ENCODE measurements at regions not wholly inside any gene's neighbourhood (a gene's known extent, or its start where the extent isn't known, plus 50 kb on each side); places are given as distances from the start of the nearest gene placed in this dataset.

DNA sequence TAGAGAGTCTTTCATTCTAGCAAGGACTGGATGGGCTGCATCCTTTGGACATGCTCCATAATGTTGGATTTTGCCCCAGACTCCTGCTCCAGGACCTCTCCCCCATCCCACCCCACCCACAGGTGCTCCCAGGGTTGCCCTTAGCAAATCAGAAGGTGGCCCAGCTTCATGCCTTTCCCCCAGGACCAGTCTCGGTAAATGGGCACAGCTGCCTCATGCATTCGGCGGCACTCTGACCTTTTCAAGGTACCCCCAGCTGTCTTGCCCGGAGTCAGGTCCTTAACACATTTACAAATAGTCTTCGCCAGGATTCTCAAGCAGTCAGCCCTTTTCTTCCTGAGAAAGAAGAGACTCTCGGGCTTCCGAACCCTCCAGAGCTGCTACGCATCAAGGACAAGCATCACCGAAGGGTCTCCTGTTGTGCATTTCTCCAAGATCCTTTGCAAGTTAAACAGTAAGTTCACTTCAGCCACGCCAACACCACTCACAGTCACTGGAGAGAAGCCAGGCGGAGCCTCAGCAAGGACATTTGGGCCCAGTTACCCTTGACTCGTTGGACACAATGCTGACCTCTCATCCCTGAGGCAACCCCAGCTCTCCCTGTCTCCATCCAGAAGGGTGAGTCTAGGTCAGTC, 287.8 kb downstream of the FAM43A start:
- no peak for DNase-seq

DNA sequence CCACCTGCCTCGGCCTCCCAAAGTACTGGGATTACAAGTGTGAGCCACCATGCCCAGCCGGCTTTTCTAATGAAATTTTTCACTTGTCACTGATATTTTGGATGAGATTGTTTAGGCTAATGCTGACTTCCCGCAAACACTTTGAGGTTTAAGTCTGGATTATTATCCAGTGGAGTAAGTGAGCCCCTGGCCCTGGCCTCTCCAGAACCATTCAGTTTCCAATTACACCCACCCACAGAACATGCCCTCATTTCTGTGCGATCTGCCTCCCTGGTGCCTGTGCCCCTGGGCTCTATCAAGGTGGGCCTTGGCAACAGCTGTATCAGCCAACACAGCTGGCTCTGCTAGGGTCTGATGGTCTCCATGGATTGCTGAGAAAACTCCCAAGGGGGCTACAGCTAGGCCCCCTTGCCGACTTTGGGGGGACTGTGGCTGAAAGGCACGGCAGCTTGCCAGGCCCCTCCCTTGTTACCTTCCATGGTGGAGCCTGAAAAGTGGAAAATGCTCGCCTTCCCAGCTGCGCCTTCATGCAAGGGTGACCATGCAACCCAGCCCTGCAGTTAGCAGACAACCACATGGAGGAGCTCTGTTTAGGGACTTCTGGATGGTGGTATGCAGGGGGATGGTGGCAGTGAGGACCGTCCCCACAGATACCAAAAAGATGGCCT, 288.9 kb downstream of the FAM43A start:
- no peak for DNase-seq

DNA sequence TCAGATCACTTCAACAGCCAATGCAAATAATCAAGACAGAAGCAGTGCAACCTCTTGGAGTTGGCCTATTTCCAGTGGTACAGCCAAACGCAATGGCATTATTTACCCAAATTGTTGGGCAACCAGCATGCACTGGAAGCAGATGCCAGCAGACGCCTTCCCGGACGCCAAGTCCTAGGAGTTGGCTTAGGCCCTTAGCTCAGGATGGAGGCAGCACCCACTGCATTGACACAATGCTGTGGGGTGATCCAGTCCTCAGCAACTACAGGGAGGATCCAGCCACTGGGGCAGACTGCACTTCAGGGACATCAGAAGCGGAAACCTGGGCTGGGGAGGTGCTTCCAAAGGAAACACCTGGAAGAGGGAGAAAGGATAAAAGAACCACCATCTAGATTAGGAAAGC, 290.4 kb downstream of the FAM43A start:
- no peak for DNase-seq

DNA sequence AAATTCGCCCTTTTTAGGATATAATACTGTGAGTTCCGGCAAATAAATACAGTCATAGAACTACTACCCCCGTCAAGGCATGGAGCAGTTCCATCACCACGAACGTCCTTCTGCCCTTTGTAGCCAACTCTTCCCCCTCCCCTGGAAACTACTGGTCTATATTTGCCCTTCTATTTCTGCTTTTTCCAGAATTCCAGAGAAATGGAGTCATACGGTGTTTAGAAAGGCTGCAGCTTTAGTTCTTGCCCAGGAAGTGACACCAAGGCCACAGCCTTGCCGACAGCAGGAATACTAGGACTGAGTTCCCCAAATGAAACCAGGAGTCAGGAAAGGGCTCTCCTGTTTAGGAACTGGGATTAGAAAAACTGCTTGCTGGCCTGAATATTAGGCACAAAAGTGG, 291.2 kb downstream of the FAM43A start:
- DNase-seq, result no peak

DNA sequence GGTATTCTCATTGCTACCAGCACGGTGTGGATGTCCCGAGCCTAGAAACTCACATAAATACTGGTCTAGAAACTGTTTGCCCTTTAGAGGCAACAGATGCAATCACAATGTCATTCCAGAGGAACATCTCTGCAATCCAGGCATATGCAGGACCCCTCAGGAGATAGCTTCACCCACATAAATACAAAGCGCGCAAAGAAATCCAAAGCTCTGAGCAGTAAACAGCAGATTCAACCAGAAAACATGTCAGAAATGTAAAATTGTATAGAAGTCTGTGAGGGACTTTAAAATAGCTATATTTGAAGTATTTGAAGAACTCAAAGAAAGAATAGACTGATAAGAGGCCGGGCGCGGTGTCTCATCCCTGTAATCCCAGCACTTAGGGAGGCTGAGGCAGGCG, 291.7 kb downstream of the FAM43A start:
- DNase-seq, result no peak

DNA sequence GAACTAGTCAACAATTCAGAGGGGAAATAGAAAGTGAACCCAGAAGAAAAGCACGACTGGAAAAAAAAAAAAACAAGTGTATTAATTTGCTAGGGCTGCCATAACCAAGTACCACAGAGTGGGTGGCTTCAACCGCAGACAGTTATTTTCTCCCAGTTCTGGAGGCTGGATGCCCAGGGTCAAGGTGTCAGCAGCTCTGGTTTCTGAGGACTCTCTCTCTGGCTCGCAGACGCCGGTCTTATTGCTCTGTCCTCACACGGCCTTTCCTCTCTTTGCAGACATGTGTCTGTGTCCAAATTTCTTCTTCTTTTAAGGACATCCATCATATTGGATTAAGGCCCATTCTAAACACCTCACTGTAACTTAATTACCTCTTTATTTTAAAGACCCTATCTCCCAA, 291.8 kb downstream of the XXYLT1 start:
- no peak for DNase-seq

DNA sequence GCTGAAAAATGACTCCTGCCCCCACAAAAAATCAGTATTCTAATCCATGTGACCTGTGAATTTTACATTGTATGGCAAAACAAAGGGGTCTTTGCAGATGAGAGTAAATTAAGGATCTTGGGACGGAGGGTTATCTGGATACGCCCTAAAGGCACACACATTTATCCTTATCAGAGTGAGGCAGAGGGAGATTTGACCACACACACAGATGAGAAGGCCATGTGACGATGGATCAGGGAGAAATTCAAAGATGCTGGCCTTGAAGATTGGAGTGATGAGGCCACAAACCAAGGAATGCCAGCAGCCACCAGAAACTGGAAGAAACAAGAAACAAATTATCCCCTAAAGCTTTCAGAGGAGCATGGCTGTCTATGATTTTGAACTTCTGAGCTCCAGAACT, 288.5 kb downstream of the XXYLT1 start:
- no peak for DNase-seq

DNA sequence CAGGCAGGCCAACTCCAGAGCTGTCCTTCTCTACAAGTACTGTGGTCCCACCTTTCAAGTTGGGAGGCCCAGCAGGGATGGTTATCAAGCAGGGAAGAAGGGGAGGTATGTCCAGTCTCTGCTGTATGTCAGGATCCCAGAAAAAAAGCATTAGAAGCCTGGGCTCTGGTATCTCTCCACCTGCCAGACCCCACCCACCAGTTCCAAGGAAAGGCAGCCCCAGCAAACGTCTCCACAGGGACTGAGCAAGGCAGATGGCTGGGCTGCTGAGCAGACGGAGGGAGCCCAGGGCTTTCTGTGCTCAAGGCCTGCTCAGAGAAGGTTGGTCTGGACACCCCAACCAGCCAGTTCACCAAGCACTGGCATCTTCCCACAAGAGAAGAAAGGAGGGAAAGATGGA, 287.8 kb downstream of the XXYLT1 start:
- no peak for DNase-seq

DNA sequence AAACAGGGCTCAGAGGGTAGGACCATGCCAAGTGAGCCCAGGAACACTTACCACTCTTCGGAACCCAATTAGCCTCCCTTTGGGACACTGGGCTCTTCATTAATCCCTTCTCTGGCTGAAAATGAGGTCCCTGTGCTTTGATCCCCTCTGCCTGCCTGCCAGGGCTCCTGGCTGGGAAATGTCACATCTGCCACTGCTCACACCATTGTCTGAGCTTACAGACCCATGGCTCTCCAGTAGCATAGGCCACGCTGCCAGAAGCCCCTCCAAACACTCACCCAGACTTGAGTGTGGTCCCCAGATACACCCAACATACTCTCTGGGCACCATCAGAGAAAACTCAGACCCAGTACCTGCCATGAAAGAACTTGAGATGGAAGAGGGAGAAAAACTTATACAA, 287.3 kb downstream of the XXYLT1 start:
- DNase-seq, result no peak

DNA sequence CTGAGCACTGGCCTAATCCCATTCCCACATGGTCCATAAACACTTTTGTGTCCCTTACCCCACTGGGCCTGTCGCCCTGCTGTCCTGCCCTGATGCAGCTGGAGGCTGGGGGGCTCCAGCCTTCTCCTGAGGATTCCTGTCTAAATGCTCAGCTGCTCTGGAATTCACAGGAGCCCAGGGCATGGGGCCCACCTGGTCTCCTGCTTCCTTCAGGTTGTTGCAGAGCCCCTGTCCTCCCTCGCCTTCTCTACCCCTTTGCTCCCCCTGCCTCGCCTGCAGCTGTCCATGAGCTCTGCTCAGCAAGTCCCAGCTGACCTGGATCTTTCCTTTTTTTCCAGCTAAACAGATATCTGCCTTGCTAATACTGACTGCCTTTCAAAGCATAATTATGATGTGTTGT, 286.9 kb downstream of the XXYLT1 start:
- no peak for DNase-seq

DNA sequence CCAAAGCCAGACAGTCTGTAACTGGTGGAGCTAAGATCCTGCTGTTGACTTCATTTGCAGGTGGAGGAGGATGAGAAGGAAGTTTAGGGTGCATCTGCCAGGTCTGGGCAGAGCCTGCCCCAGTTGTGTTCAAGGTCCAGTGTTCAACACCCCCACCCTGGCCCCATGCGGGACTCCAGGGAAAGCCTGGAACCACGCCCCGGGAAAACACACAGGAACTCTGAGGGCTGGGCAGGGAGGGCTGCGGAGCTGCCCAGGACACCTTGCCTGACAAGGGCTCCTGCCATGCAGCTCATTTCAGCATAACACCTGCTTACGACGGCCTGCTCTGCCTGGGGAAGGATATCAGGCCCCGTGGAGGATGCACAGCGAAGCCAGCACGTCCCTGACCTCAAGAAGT, 286.3 kb downstream of the XXYLT1 start:
- DNase-seq, result no peak

DNA sequence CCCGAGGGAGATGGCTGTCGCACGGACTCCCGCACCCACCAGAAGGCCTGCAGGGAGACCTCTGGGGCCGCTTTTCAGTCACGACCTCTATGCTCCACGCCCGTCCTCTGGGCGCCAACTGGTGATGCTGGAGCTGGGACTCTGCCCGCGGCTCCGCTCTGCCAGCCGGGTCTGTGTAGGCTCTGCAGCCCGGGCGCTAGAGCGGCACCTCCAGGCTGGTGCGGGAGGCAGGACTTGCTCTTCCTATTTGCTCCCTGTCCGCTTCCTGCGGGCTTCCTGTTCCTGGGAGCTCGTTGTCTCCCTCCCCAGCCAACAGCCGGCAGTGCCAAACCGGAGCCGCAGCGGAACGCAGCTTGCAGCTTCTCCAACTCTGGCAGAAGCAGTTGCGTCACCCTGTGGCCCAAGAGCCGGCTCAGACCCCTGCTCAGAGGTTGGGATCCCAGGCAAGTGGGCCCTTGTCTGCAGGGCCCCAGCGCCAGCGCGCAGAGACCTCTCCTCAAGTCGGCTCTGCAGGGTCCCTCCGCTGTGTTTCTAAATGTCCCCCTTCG, 285.9 kb downstream of the XXYLT1 start:
- DNase-seq, result peak; percentile 56

DNA sequence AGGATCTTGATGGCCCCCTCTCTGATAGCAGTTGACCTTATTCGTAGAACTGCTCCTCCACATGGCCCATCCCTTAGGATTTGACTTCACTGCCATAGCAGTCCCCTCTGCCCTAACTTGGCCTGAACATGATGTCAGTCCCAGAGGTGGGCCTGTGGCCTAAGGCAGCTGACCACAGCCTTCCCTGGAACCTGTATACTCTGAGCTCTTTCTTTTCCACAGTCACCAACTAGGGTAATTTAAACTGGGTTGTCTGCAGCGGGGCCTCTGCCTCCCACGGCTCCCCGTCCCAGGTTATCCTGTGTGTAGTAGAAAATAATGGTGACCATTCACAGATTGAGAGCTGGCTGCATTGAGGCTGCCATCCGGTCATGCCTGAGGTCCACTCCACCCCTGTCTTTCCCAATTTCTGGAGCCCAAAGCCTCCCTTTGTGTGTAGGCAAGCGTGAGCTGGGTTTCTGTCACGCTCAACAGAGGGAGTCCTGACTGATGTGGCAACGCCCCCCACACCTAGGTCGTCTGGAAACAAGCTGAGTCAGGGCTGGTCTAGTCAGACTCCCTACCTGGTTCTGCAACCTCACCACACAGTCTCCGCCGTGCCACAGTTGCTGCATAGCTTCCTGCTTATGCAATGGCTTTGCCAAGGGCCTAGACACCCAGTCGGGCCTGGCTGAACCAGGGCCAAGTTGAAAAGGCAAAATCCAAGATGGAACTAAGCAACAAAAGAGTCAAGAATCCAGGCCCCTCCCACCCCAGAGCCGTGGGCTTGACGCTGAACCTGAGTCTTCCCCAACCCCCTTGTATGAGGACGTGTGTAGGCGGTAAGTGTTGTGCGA, 284.5 kb downstream of the XXYLT1 start:
- no peak for DNase-seq

DNA sequence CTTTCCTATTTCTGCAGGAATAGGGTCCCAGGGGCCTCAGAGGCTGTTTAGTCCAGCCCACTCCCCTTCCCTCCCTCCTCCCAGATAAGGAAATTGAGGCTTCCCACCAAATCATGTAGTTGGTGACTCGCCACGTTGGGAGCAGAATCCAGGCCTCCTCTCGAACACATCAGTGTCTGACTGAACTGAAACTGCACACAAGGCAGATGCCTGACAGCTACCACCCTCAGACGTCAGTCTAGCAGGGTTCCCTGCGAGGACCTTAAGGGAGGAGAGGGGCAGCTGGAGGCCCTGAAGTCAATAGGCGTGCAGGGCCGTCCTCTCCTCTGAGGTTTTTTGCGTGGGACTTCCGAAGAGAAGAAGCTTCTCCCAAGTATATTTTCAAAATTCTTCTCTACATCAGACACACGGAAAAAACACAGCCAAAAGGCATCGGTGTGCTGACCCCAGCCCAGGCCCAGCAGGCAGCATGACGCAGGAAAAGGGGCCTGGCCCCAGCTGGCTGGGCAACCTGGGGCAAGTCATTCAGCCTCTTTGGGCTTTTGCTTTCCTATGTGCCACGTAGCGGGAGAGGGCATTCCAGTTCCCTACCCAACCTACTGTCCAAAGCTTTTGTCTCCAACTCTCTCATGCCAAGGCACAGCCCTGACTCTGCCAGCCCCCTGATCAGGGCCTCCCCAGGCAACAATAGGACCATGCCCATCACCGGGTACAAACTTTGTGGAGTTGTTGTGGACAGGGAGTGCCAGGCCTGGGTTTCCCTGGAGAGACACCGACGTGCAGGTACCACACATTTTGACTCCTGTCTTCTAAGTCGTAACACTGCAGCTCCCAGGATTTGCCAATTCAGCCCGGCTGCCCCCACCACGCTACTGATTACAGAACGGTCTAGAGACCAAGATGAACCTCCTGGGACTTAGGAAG, 283.1 kb downstream of the XXYLT1 start:
- no peak for DNase-seq

DNA sequence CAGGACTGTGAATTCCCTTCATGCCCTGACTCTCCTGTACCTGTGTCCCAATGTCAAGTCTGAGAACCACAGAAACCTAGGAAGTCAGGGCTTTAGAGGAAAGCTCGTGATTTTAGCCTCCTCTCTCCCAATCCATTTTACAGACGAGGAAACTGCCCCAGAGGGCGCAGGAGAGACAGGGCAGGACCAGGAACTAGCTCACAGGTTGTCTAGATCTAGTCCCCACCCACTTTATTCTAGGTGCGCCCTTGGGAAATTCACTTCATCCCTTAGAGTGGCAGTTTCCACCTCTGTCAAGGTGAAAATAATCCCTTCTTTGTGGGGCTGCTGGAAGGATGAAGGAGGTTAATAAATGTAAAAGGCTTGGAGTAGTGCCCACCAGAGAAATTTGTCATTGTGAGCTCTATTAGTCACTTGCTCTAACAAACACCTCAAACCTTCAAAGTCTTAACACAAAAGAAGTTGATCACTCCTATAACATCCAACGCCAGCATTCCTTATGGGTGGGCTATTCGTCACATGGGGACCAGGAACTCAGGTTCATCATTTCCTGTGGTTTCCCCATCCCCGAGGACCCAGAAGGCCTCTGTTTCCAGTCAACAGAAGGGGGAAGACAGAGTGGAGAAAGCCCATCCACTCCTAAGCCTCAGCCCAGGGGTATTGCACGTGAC, 282.3 kb downstream of the XXYLT1 start:
- DNase-seq, result no peak

DNA sequence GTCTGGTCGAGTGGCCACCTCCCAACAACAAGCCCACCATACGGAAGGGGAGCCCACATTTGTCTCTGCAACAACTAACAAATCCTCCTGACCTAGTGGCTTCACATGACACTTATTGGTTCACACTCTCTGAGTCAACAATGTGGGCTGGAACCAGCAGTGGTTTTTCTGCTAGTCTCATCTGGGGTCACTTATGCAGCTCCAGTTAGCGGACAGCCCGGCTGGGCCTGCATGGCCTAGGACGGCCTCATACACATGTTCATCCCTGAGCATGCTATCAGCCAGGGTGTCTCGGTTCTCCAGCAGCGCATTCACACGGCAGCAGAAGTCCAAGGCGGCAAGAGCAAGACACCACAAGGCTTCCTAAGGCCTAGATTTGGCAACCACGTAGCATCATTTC, 281.7 kb downstream of the XXYLT1 start:
- DNase-seq, result no peak

DNA sequence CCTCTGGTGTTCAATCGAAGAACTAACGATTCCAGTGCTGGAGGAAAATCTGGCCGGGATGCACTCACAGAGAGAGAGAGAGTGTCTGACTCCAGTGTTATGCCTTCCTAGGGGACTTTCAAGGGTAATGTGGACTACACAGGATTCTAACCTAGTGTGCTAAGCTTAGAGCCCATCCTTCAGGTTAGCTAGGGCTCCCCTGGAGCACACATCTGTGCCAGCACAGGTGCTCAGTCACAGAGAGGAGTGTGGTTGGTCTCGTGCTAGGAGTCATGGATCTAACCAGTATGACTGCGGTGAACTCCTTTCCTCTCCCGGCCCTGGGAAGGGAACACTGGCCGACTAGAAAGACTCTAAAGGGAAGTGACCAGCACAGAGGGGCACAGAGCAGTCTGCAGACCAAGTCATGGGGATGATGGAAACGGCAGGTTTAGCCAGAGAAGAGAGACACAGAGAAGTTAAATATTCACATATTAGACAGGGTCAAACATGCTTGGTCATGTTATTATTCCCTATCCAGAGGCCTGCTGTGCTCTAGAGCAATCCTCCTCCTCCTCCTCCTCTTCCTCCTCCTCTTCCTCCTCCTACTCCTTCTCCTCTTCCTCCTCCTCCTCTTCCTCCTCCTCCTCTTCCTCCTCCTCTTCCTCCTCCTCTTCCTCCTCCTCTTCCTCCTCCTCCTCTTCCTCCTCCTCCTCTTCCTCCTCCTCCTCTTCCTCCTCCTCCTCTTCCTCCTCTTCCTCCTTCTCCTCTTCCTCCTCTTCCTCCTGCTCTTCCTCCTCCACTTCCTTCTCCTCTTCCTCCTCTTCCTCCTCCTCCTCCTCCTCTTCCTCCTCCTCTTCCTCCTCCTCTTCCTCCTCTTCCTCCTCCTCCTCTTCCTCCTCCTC, 280.3 kb downstream of the XXYLT1 start:
- DNase-seq, result no peak

DNA sequence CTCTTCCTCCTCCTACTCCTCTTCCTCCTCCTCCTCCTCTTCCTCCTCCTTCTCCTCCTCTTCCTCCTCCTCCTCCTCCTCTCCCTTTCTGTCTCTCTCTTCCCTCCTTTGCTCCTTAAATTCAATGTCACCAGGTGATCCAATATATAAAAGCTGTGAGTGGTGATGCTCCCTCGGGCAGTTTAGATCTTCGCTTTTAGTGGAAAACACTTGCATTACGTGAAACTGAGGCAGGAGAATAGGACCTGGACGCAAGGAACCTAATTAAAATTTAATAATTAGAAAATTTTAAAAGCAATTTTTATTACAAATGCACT, 279.7 kb downstream of the XXYLT1 start:
- no peak for DNase-seq

DNA sequence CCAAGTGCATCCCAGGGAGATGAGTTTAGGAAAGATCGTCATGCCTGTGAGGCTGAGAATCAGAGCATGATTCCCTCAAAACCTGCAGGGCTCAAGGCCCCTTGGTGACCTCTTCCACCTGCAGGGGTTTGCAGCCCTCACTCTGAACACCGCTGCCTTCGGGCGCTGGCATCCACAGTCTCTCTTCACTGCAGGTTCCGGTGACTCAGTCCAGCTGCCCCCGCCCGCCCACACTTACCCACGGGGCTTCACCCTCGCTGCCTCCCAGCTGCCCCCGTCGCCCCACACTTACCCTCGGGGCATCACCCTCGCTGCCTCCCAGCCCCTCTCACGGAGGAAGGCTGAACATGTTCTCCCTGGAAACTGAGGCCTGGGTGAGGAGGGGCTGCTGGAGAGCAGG, 277.1 kb downstream of the XXYLT1 start:
- no peak for DNase-seq

DNA sequence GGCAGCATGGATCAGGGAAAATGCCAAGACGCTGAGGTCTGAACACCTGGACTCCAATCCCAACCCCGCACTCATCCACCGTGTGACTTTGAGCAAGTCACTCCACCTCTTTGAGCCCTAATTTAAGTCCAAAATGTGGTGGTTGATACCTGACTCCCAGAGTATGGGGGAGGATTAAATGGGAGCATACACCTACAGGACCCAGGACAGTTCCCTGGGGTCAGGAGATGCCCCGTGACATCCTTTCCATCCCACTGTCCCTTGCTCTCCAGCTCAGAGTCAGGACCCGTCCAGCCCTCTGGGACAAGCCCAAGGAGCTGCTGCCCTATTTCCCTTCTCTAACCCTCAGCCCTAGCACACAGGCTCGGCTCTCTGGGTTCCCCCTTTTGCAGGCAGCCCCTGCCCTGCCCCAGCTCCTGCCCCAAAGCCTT, 276.4 kb downstream of the XXYLT1 start:
- no peak for DNase-seq

Measured in renal pelvis (tissue), 1 donor.